GM10248 (cell line): ENCODE measurements at regions not wholly inside any gene's neighbourhood (a gene's known extent, or its start where the extent isn't known, plus 50 kb on each side); places are given as distances from the start of the nearest gene placed in this dataset.
A peak's percentile ranks its signal among the peaks of the same experiment; 100 is the strongest.

Experiments used
- CTCF ChIA-PET: fragments of 300-600 bp; sonication (Branson Sonifier 250); formaldehyde crosslinking; extraction: SDS; loops from one replicate; lab custom pipeline; 2021; ENCODE audit warnings: antibody characterized with exemption; lab: Yijun Ruan, JAX
- POLR2A ChIA-PET: fragments of 350-650 bp; sonication (Branson Sonifier 250); formaldehyde crosslinking; extraction: SDS; loops from one replicate; lab custom pipeline; 2020; ENCODE audit warnings: antibody characterized with exemption; lab: Yijun Ruan, JAX
- DNase-seq: peaks from one replicate; pipeline ENCODE4 v3.0.0; 2012; ENCODE audit errors: extremely low spot score
- CTCF ChIP-seq: IDR thresholded peaks from 2 replicates; pipeline ENCODE4 v1.5.1; 2012; ENCODE audit warnings: mild to moderate bottlenecking, low read depth; ENCODE audit errors: extremely low read depth, missing control alignments, control extremely low read depth

- ChIA-PET POLR2A (no interaction called here), CTCF (interaction anchor here (1.4 to 5.3 kb wide), 4 partner anchors 9 to 43 kb away, joined by 3 to 22 read pairs (median 4); no protein-coding TSS in a partner anchor)
- TF ChIP-seq CTCF: no peak
- peak; percentile 56 for DNase-seq
Observed at GRCh38 chr2:181123798-181124231, 143.4 kb downstream of the UBE2E3 start.

GRCh38 chr2:181124497-181124896 is 144.1 kb downstream of the UBE2E3 start:
- no peak for DNase-seq
- ChIA-PET CTCF (interaction anchor here (1.0 to 5.3 kb wide), 7 partner anchors 9 to 334 kb away, joined by 3 to 22 read pairs (median 4); no protein-coding TSS in a partner anchor), POLR2A (no interaction called here)
- TF ChIP-seq CTCF: no peak

GRCh38 chr2:181125359-181125758 is 145.0 kb downstream of the UBE2E3 start:
- ChIA-PET POLR2A (no interaction called here), CTCF (interaction anchor here (0.7 to 5.3 kb wide), 7 partner anchors 10 to 333 kb away, joined by 3 to 22 read pairs (median 4); partner anchors contain the start of gene ITGA4)
- no peak for TF ChIP-seq CTCF
- DNase-seq: no peak

- ChIA-PET POLR2A (no interaction called here), CTCF (interaction anchor here (0.7 to 5.3 kb wide), 7 partner anchors 9 to 330 kb away, joined by 3 to 22 read pairs (median 5); partner anchors contain the start of gene ITGA4)
- no peak for DNase-seq
- no peak for TF ChIP-seq CTCF
Observed at GRCh38 chr2:181126311-181126868, 146.0 kb downstream of the UBE2E3 start.

GRCh38 chr2:181128199-181128598 is 147.8 kb downstream of the UBE2E3 start:
- ChIA-PET CTCF (interaction anchor here (0.9 to 5.3 kb wide), 7 partner anchors 9 to 38 kb away, joined by 3 to 22 read pairs (median 5); no protein-coding TSS in a partner anchor), POLR2A (no interaction called here)
- no peak for TF ChIP-seq CTCF
- peak; percentile 33 for DNase-seq

- TF ChIP-seq CTCF: no peak
- CTCF ChIA-PET: interaction anchor here (1.1 to 2.6 kb wide), 8 partner anchors 9 to 30 kb away, joined by 3 to 7 read pairs (median 3); no protein-coding TSS in a partner anchor
- POLR2A ChIA-PET: no interaction called here
- no peak for DNase-seq
Observed at GRCh38 chr2:181129364-181130056, 149.1 kb downstream of the UBE2E3 start.
